NT2/D1 (cell line): ENCODE measurements at regions not wholly inside any gene's neighbourhood (a gene's known extent, or its start where the extent isn't known, plus 50 kb on each side); places are given as distances from the start of the nearest gene placed in this dataset.
"Not testable (repeated sequence)": the region's sequence is repeated elsewhere in the genome, so short reads cannot be mapped to it uniquely, and the experiment has no call there.

Experiments
- DNase-seq: peaks from one replicate; pipeline ENCODE4 v3.0.0-alpha.2; 2011; ENCODE audit warnings: low read depth, low spot score
- H3K27me3 ChIP-seq: 2 replicates; pipeline ENCODE4 v1.6.0; 2011; ENCODE audit warnings: mild to moderate bottlenecking; ENCODE audit not compliant: insufficient read length, insufficient read depth
- H3K36me3 ChIP-seq: 2 replicates; pipeline ENCODE4 v1.6.1; 2011; ENCODE audit warnings: mild to moderate bottlenecking, low read length, mixed read lengths; ENCODE audit not compliant: insufficient read depth, insufficient read length
- H3K4me1 ChIP-seq: 2 replicates; pipeline ENCODE4 v1.5.1; 2011; ENCODE audit not compliant: insufficient read depth, insufficient read length
- H3K4me3 ChIP-seq: 2 replicates; pipeline ENCODE4 v1.5.1; 2011; ENCODE audit warnings: low read depth; ENCODE audit not compliant: insufficient read length
- H3K9ac ChIP-seq: 2 replicates; pipeline ENCODE4 v1.6.0; 2011; ENCODE audit warnings: low read depth; ENCODE audit not compliant: insufficient read length
- H3K9me3 ChIP-seq: 2 replicates; pipeline ENCODE4 v1.5.1; 2011; ENCODE audit warnings: mild to moderate bottlenecking, low read length; ENCODE audit not compliant: insufficient read depth
- SUZ12 ChIP-seq: IDR thresholded peaks from 2 replicates; pipeline ENCODE4 v1.6.1; 2011; ENCODE audit not compliant: insufficient read length, insufficient read depth; ENCODE audit errors: extremely low read depth
- YY1 ChIP-seq: IDR thresholded peaks from 2 replicates; pipeline ENCODE4 v1.6.1; 2011; ENCODE audit not compliant: insufficient read length, insufficient read depth
- ZNF274 ChIP-seq: IDR thresholded peaks from 2 replicates; pipeline ENCODE4 v1.6.1; 2011; ENCODE audit warnings: mild to moderate bottlenecking, low read depth, low read length

GRCh38 chr15:36050899-36051298 lies 504.9 kb upstream of the DPH6 start:
- H3K36me3 ChIP-seq = no peaks in the 10 kb centered on the region
- H3K4me3 ChIP-seq = no peak overlapping the region
- no peaks in the 10 kb centered on the region for H3K9me3 ChIP-seq
- TF ChIP-seq YY1 = no peak
- no peak for TF ChIP-seq ZNF274
- TF ChIP-seq SUZ12 = no peak
- H3K4me1 ChIP-seq = no peaks in the 10 kb centered on the region
- no peaks in the 10 kb centered on the region for H3K27me3 ChIP-seq
- no peak for DNase-seq
- H3K9ac ChIP-seq = no peak overlapping the region

DNA sequence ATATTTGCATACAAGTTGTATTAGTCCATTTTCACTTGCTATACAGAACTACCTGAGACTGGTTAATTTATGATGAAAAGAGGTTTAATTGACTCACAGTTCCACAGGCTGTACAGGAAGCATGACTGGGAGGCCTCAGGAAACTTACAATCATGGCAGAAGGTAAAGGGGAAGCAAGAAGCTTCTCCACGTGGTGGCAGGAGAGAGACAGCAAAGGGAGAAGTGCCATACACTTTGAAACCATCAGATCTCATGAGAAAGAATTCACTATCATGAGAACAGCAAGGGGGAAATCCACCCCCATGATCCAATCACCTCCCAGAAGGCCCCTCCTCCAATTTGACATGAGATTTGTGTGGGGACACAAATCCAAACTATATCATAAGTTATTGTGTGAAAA lies 506.7 kb upstream of the DPH6 start:
- DNase-seq, H3K36me3 ChIP-seq, H3K9me3 ChIP-seq, H3K4me1 ChIP-seq, H3K27me3 ChIP-seq, H3K4me3 ChIP-seq, H3K9ac ChIP-seq: not testable (repeated sequence)

DNA sequence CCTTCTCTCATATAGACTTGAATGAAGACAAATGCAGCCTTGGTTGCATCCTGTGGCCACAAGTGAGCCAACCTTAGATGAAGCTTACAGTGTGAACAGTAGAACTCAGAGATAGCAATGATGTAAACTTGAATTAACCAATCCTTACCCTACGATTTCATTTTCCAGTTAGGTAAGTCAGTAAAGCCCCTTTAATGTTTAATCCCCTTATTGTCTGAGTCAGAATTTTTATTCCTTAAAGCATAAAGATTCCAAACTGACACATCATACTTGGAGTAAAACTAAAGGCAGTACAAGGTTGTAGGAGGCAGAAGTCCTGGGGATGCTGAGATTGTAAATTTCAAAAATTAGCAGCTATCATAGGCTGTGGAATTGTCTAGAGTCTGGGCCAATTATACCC lies 507.8 kb upstream of the DPH6 start:
- Histone ChIP-seq H3K27me3 (no peaks in the 10 kb centered on the region), H3K36me3 (no peaks in the 10 kb centered on the region), H3K4me3 (no peak overlapping the region), H3K4me1 (no peaks in the 10 kb centered on the region), H3K9ac (no peak overlapping the region), H3K9me3 (no peaks in the 10 kb centered on the region)
- TF ChIP-seq SUZ12 = no peak
- DNase-seq = no peak

DNA sequence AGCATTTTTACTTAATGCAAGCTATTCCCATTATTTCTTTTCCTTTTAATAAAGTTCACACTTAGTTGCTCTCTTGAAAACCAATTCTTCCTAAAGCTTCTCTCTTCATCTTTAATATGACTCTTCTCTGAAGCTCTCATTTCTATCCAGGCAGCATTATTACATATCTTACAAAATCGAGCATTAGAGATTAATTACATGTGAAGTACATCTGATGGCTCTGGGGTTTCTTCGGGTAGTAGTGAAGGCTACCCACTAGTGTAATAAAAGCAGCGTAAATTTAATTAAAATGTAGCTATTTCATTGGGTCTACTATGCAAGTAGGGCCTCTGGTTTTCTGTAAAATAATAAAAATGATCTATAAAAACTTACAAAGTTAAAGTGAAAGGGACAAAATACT lies 513.6 kb upstream of the DPH6 start:
- no peak for TF ChIP-seq SUZ12
- no peak for TF ChIP-seq ZNF274
- no peak for TF ChIP-seq YY1
- Histone ChIP-seq H3K9me3 (no peaks in the 10 kb centered on the region), H3K36me3 (no peaks in the 10 kb centered on the region), H3K4me1 (no peaks in the 10 kb centered on the region), H3K27me3 (no peaks in the 10 kb centered on the region), H3K9ac (no peak overlapping the region), H3K4me3 (no peak overlapping the region)
- DNase-seq = no peak

- TF ChIP-seq YY1 = no peak
- no peak for TF ChIP-seq ZNF274
- TF ChIP-seq SUZ12 = no peak
- DNase-seq = no peak
These were observed 516.4 kb upstream of the DPH6 start for GRCh38 chr15:36062357-36062756.

GRCh38 chr15:36066757-36067156 lies 512.7 kb upstream of the CDIN1 start:
- no peak for DNase-seq
- Histone ChIP-seq H3K27me3 (no peaks in the 10 kb centered on the region), H3K4me3 (no peak overlapping the region), H3K9ac (no peak overlapping the region), H3K36me3 (no peaks in the 10 kb centered on the region), H3K4me1 (no peaks in the 10 kb centered on the region), H3K9me3 (peaks cover 14% of the 10 kb centered on the region; the same call in 1 of the 2 replicates)
- TF ChIP-seq SUZ12 (no peak), ZNF274 (no peak), YY1 (no peak)

More at GRCh38 chr15:36062357-36062756, 516.4 kb upstream of the DPH6 start:
- Histone ChIP-seq H3K27me3 (no peaks in the 10 kb centered on the region), H3K9ac (no peak overlapping the region), H3K9me3 (peaks cover 8% of the 10 kb centered on the region; the same call in 1 of the 2 replicates), H3K36me3 (no peaks in the 10 kb centered on the region), H3K4me1 (no peaks in the 10 kb centered on the region), H3K4me3 (no peak overlapping the region)

- Histone ChIP-seq H3K9me3 (peaks cover 14% of the 10 kb centered on the region; the same call in 1 of the 2 replicates), H3K27me3 (no peaks in the 10 kb centered on the region), H3K4me3 (no peak overlapping the region), H3K4me1 (no peaks in the 10 kb centered on the region), H3K9ac (no peak overlapping the region), H3K36me3 (no peaks in the 10 kb centered on the region)
- TF ChIP-seq SUZ12 = no peak
- no peak for TF ChIP-seq ZNF274
- no peak for TF ChIP-seq YY1
- DNase-seq = no peak
These were observed 511.7 kb upstream of the CDIN1 start for GRCh38 chr15:36067483-36068274.

DNA sequence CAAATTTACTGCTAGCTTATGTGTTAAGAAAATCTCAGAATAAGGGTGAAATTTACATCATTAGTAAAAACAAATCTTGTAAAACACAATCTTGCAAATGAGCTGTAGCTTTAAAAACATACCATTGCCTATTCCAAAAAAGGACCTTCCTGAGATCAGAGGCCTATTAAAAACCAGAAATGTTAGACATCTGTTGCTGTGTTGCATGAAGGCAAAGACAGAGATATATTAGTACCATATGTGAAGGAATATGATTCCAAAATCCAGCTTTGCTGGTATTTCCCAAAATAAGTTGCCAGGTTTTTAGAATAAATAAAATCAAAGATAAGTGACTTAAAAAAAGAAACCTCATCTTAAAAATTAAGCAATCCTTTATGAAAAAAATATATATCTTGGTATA lies 504.1 kb upstream of the CDIN1 start:
- Histone ChIP-seq H3K4me3 (no peak overlapping the region), H3K27me3 (no peaks in the 10 kb centered on the region), H3K4me1 (no peaks in the 10 kb centered on the region), H3K36me3 (no peaks in the 10 kb centered on the region), H3K9ac (no peak overlapping the region), H3K9me3 (no peaks in the 10 kb centered on the region)
- DNase-seq = no peak
- no peak for TF ChIP-seq YY1
- no peak for TF ChIP-seq ZNF274
- TF ChIP-seq SUZ12 = no peak
